T-cell (primary cell): ENCODE measurements at regions not wholly inside any gene's neighbourhood (a gene's known extent, or its start where the extent isn't known, plus 50 kb on each side); places are given as distances from the start of the nearest gene placed in this dataset.

Experiments used
- ATAC-seq, 4 experiments: fragments of 200-7000 bp in 3 of 4; fragments of 150-1000 bp in 1 of 4; cut with Tn5 transposase; replicated peaks in 1 of 4; 1 replicate in 3 of 4; 2 replicates in 1 of 4; pipeline ENCODE4 v1.10.0; 2021; ENCODE audit warnings: moderate library complexity in 3 of 4, mild to moderate bottlenecking in 2 of 4, moderate number of reproducible peaks in 1 of 4
- CTCF ChIA-PET, 2 donors: fragments of 300-600 bp; sonication (Branson Sonifier 250); formaldehyde crosslinking; loops; one replicate each; lab custom pipeline; 2022; ENCODE audit warnings: antibody characterized with exemption in 2 of 2; lab: Charles Lee
- POLR2A ChIA-PET, 2 donors: fragments of 300-600 bp; sonication (Branson Sonifier 250); formaldehyde crosslinking; loops; one replicate each; lab custom pipeline; 2022; ENCODE audit warnings: antibody characterized with exemption in 2 of 2; lab: Charles Lee
- DNase-seq, 35 experiments: peaks; one replicate each; pipeline versions ENCODE4 v3.0.0 to v3.0.0-alpha.2; 2013 to 2023
- H3K27ac ChIP-seq: one replicate; pipeline ENCODE4 v1.5.1; 2013; ENCODE audit warnings: low read length
- H3K27me3 ChIP-seq, 2 experiments: replicated peaks in 1 of 2; 1 replicate in 1 of 2; 2 replicates in 1 of 2; pipeline versions ENCODE4 v1.6.1 to v1.7.0; 2013; ENCODE audit warnings: low read length in 1 of 2, mixed read lengths in 1 of 2; ENCODE audit not compliant: control insufficient read depth in 2 of 2, insufficient read depth in 2 of 2; ENCODE audit errors: extremely low read depth in 1 of 2
- H3K36me3 ChIP-seq, 2 donors: 1 replicate in 1 of 2; 2 replicates in 1 of 2; pipeline versions ENCODE4 v1.6.1 to v1.7.0; 2013; ENCODE audit warnings: low read length in 1 of 2; ENCODE audit not compliant: control insufficient read depth in 2 of 2, insufficient read depth in 1 of 2; ENCODE audit errors: extremely low read depth in 1 of 2
- H3K4me1 ChIP-seq, 2 experiments: 1 replicate in 1 of 2; 2 replicates in 1 of 2; pipeline versions ENCODE4 v1.6.1 to v1.7.0; 2013; ENCODE audit warnings: low read length in 2 of 2, mixed read lengths in 1 of 2; ENCODE audit not compliant: insufficient read depth in 2 of 2, control insufficient read depth in 1 of 2; ENCODE audit errors: extremely low read depth in 1 of 2
- H3K4me3 ChIP-seq, 2 donors: 1 replicate in 1 of 2; 2 replicates in 1 of 2; pipeline versions ENCODE4 v1.5.1 to v1.7.0; 2013; ENCODE audit warnings: mild to moderate bottlenecking in 2 of 2, low read length in 1 of 2, moderate library complexity in 1 of 2; ENCODE audit not compliant: control insufficient read depth in 1 of 2; ENCODE audit errors: extremely low read depth in 1 of 2
- H3K9me3 ChIP-seq: 2 replicates; pipeline ENCODE4 v1.7.0; 2013
- H3K27ac Mint-ChIP-seq, 2 donors: one replicate each; pipeline ENCODE4 v1.8.0; 2020 to 2021; ENCODE audit warnings: mild to moderate bottlenecking in 2 of 2, mixed read lengths in 2 of 2
- H3K27me3 Mint-ChIP-seq, 2 donors: one replicate each; pipeline ENCODE4 v1.8.0; 2021 to 2022; ENCODE audit warnings: mixed read lengths in 2 of 2
- H3K36me3 Mint-ChIP-seq: one replicate; pipeline ENCODE4 v1.8.0; 2021; ENCODE audit warnings: mixed read lengths
- H3K4me1 Mint-ChIP-seq, 3 donors: one replicate each; pipeline ENCODE4 v1.8.0; 2020 to 2022; ENCODE audit warnings: mixed read lengths in 3 of 3, mild to moderate bottlenecking in 1 of 3
- H3K4me3 Mint-ChIP-seq, 3 donors: one replicate each; pipeline ENCODE4 v1.8.0; 2020 to 2022; ENCODE audit warnings: mild to moderate bottlenecking in 3 of 3, mixed read lengths in 3 of 3, moderate library complexity in 3 of 3
- H3K9me3 Mint-ChIP-seq, 3 donors: one replicate each; pipeline ENCODE4 v1.8.0; 2020 to 2022; ENCODE audit warnings: mixed read lengths in 3 of 3
- WGBS: methylation state at CpG from one replicate; pipeline ENCODE4 v1.1.5; 2013; ENCODE audit warnings: missing lambda C conversion rate; ENCODE audit not compliant: insufficient coverage; 5-methylcytosine and 5-hydroxymethylcytosine counted together

- peak; percentile 47 to 91 (median 67) for DNase-seq
- Mint-ChIP-seq H3K36me3 (no peaks in the 10 kb centered on the region), H3K27me3 (peaks cover 6 to 9% of the 10 kb centered on the region in 2 donors), H3K4me1 (peaks cover 41 to 53% (median 41%) of the 10 kb centered on the region in 3 donors), H3K27ac (no peak overlapping the region), H3K9me3 (no peaks in the 10 kb centered on the region), H3K4me3 (no peak overlapping the region)
- Histone ChIP-seq H3K27ac (no peak overlapping the region), H3K9me3 (no peaks in the 10 kb centered on the region), H3K4me3 (no peak overlapping the region), H3K4me1 (peaks cover 11 to 38% of the 10 kb centered on the region in 2 experiments), H3K27me3 (peaks cover 0 to 7% of the 10 kb centered on the region in 2 experiments), H3K36me3 (no peaks in the 10 kb centered on the region)
- ATAC-seq, result peak; percentile 60 to 82 (median 67)
- 52% methylated on average over 15 of the region's 31 CpGs for WGBS
- ChIA-PET CTCF (interaction anchor here (0.5 to 7.0 kb wide), 29 partner anchors 8 to 553 kb away, joined by 3 to 75 read pairs (median 4); partner anchors contain the start of gene KCNA3 (in 1 of the 2)), POLR2A (interaction anchor here in 1 of 2 donors (0.5 kb wide), 1 partner anchor 376 kb away, joined by 3 read pairs; no protein-coding TSS in a partner anchor)
These were observed 92.1 kb upstream of the CD53 start for GRCh38 chr1:110780600-110781484.

- Mint-ChIP-seq H3K4me3 (no peak overlapping the region), H3K9me3 (no peaks in the 10 kb centered on the region), H3K27ac (no peak overlapping the region), H3K4me1 (peaks cover 29 to 41% (median 29%) of the 10 kb centered on the region in 3 donors), H3K36me3 (no peaks in the 10 kb centered on the region), H3K27me3 (peaks cover 6 to 9% of the 10 kb centered on the region in 2 donors)
- H3K27ac ChIP-seq, result no peak overlapping the region
- ChIA-PET POLR2A (no interaction called here), CTCF (interaction anchor here (0.7 to 7.0 kb wide), 8 partner anchors 11 to 253 kb away, joined by 3 to 75 read pairs (median 5); no protein-coding TSS in a partner anchor)
- H3K4me3 ChIP-seq, result no peak overlapping the region
- peaks cover 0 to 7% of the 10 kb centered on the region in 2 experiments for H3K27me3 ChIP-seq
- no CpG with 5 or more reads among the region's 3 CpGs for WGBS
- no peak for ATAC-seq
- H3K36me3 ChIP-seq, result no peaks in the 10 kb centered on the region
- H3K4me1 ChIP-seq, result peaks cover 5 to 27% of the 10 kb centered on the region in 2 experiments
- DNase-seq, result no peak
- H3K9me3 ChIP-seq, result no peaks in the 10 kb centered on the region
These were observed 93.3 kb upstream of the CD53 start for GRCh38 chr1:110779636-110780035.

- Mint-ChIP-seq H3K4me1 (peaks cover 22 to 32% (median 23%) of the 10 kb centered on the region in 3 donors), H3K4me3 (no peak overlapping the region), H3K36me3 (no peaks in the 10 kb centered on the region), H3K27me3 (peaks cover 6 to 9% of the 10 kb centered on the region in 2 donors), H3K27ac (no peak overlapping the region), H3K9me3 (no peaks in the 10 kb centered on the region)
- ATAC-seq, result no peak
- Histone ChIP-seq H3K36me3 (no peaks in the 10 kb centered on the region), H3K4me1 (peaks cover 5 to 21% of the 10 kb centered on the region in 2 experiments), H3K27me3 (peaks cover 2 to 10% of the 10 kb centered on the region in 2 experiments), H3K9me3 (no peaks in the 10 kb centered on the region), H3K27ac (no peak overlapping the region), H3K4me3 (no peak overlapping the region)
- no peak for DNase-seq
- 67% methylated on average over 1 of the region's 1 CpG for WGBS
- POLR2A ChIA-PET, result no interaction called here
- CTCF ChIA-PET, result interaction anchor here (0.7 to 7.0 kb wide), 4 partner anchors 10 to 187 kb away, joined by 3 to 75 read pairs (median 3); no protein-coding TSS in a partner anchor
These were observed 94.1 kb upstream of the CD53 start for GRCh38 chr1:110778821-110779220.

GRCh38 chr1:110777228-110777627 lies 95.7 kb upstream of the CD53 start:
- Histone ChIP-seq H3K9me3 (no peaks in the 10 kb centered on the region), H3K4me3 (no peak overlapping the region), H3K4me1 (peaks cover 0 to 10% of the 10 kb centered on the region in 2 experiments), H3K27ac (no peak overlapping the region), H3K36me3 (no peaks in the 10 kb centered on the region), H3K27me3 (peaks cover 2 to 10% of the 10 kb centered on the region in 2 experiments)
- H3K4me1 Mint-ChIP-seq, result peaks cover 9 to 22% (median 9%) of the 10 kb centered on the region in 3 donors
- WGBS, result 100% methylated on average over 1 of the region's 4 CpGs
- no peak overlapping the region for H3K27ac Mint-ChIP-seq
- H3K9me3 Mint-ChIP-seq, result no peaks in the 10 kb centered on the region
- ChIA-PET POLR2A (no interaction called here), CTCF (interaction anchor here in 1 of 2 donors (1.1 kb wide), 1 partner anchor 317 kb away, joined by 3 read pairs; no protein-coding TSS in a partner anchor)
- H3K4me3 Mint-ChIP-seq, result no peak overlapping the region
- no peak for DNase-seq
- no peaks in the 10 kb centered on the region for H3K36me3 Mint-ChIP-seq
- no peak for ATAC-seq
- peaks cover 12 to 15% of the 10 kb centered on the region in 2 donors for H3K27me3 Mint-ChIP-seq

- H3K4me3 ChIP-seq, result no peak overlapping the region
- ChIA-PET CTCF (interaction anchor here (0.6 to 1.2 kb wide), 3 partner anchors 9 to 151 kb away, joined by 3 to 13 read pairs (median 4); no protein-coding TSS in a partner anchor), POLR2A (no interaction called here)
- no peak overlapping the region for H3K27ac ChIP-seq
- no peak overlapping the region for H3K27ac Mint-ChIP-seq
- ATAC-seq (no peak), DNase-seq (no peak)
- H3K36me3 ChIP-seq, result no peaks in the 10 kb centered on the region
- no peaks in the 10 kb centered on the region for H3K9me3 ChIP-seq
- peaks cover 0 to 11% (median 0%) of the 10 kb centered on the region in 3 donors for H3K4me1 Mint-ChIP-seq
- H3K27me3 ChIP-seq, result peaks cover 2 to 6% of the 10 kb centered on the region in 2 experiments
- H3K4me3 Mint-ChIP-seq, result no peak overlapping the region
- H3K27me3 Mint-ChIP-seq, result peaks cover 14 to 25% of the 10 kb centered on the region in 2 donors
- H3K4me1 ChIP-seq, result no peaks in the 10 kb centered on the region
- H3K36me3 Mint-ChIP-seq, result no peaks in the 10 kb centered on the region
- H3K9me3 Mint-ChIP-seq, result no peaks in the 10 kb centered on the region
These were observed 98.5 kb upstream of the CD53 start for GRCh38 chr1:110774398-110774797.

GRCh38 chr1:110773813-110774212 lies 99.1 kb upstream of the KCNA3 start:
- Mint-ChIP-seq H3K4me1 (peaks cover 0 to 11% (median 0%) of the 10 kb centered on the region in 3 donors), H3K9me3 (no peaks in the 10 kb centered on the region), H3K36me3 (no peaks in the 10 kb centered on the region), H3K27me3 (peaks cover 15 to 24% of the 10 kb centered on the region in 2 donors), H3K27ac (no peak overlapping the region), H3K4me3 (no peak overlapping the region)
- WGBS, result no CpG with 5 or more reads among the region's 3 CpGs
- H3K27ac ChIP-seq, result no peak overlapping the region
- no peaks in the 10 kb centered on the region for H3K36me3 ChIP-seq
- H3K9me3 ChIP-seq, result no peaks in the 10 kb centered on the region
- POLR2A ChIA-PET, result no interaction called here
- H3K4me1 ChIP-seq, result no peaks in the 10 kb centered on the region
- ATAC-seq (no peak), DNase-seq (no peak)
- peaks cover 2 to 6% of the 10 kb centered on the region in 2 experiments for H3K27me3 ChIP-seq
- no peak overlapping the region for H3K4me3 ChIP-seq
- CTCF ChIA-PET, result interaction anchor here (0.6 to 1.8 kb wide), 4 partner anchors 10 to 199 kb away, joined by 3 to 8 read pairs (median 4); no protein-coding TSS in a partner anchor
